GM18517 (cell line): ENCODE measurements at regions not wholly inside any gene's neighbourhood (a gene's known extent, or its start where the extent isn't known, plus 50 kb on each side); places are given as distances from the start of the nearest gene placed in this dataset.

Experiments used
- ATAC-seq: cut with Tn5 transposase; IDR thresholded peaks from one replicate; pipeline ENCODE4 v1.9.1; 2021; ENCODE audit warnings: mild to moderate bottlenecking, moderate library complexity; ENCODE audit not compliant: unreplicated experiment

DNA sequence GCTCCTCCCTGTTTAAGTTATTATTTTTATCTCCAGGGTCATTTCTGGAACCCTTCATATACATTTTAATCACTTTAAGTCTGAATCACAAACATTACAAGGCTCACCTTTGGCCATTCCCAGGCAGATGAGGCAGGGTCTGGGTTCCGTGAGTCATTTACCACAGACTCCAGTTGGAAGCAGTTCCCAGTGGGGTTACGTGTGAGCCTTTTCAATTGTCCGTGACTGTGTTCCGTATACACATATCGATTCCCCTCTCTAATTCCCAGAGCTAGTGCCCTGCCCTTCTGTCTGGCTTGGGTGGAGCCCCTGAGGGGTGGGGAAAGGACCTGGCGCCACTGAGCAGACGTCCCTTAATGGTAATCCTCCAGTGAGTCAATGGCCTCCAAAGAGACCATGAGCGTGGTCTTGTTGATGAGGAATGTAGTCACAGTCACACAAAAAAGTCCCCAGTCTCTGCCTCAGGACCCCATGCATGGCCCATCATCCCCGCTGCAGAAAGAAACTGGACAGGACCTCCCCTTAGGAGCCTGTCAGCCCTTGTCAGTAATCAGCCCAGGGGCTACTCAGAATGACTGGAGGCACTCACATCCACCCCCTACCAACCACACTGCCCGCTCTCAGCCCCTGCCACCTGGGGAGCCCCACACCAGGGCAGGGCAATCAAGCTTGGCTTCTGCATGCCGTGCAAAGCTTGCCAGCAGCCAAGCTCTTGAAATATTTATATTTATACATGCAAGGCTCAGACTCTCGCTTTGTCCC, 144.4 kb downstream of the ZIC5 start:
- no peak for ATAC-seq

DNA sequence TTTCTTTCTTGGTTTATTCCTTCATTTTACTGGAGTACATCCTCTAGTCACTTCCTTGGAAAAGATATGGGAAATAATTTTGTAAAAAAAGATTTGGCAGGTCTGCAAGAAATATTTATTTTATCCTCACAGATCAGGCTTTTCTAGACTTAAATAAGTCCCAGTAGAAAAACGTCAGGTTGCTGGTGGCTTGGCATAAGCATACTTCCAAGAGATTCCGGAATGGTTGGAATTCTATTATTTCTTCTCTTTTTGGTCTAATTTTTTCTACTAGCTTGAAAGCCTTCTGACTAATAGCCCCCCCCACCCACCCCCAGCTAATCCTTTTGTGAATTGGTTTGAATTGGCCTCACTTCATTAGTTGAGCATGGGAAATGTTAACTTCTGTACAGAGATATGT, 147.6 kb downstream of the ZIC5 start:
- no peak for ATAC-seq

DNA sequence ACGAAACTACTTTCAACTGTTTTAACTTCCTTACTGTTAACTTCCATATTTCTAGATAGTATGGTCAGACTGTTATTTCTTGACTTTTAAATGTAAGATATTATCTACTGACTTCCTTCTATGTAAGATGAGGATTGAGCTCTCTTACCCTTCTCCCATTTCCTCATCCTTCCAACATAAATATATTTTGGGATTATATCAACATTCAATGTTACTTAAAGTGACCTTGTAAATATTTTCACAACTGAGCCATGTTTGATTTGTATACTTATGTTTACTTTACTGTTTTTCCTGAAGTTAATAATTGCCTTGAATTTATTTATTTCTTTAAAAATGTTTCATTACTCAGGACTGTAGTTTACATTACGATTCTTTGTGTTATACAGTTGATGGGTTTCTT, 148.7 kb downstream of the ZIC5 start:
- no peak for ATAC-seq

DNA sequence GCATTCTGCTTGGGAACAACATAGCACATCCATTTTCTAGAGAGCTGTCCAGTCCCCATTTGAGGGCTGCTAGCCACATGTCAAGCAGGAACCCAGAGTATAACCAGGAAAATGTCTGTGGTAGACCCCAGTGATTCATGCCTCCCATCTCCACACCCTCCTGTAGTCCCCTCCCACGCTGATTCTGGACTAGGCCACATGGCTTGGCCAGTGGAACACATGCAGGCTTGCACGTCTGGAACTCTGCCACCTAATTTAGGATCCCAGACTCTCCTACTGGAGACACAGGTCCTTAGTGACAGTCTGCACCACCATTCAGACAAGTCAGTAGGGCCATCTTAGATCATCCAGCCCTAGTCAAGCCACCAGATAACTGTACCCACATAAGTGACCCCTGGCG, 149.8 kb downstream of the ZIC5 start:
- no peak for ATAC-seq

DNA sequence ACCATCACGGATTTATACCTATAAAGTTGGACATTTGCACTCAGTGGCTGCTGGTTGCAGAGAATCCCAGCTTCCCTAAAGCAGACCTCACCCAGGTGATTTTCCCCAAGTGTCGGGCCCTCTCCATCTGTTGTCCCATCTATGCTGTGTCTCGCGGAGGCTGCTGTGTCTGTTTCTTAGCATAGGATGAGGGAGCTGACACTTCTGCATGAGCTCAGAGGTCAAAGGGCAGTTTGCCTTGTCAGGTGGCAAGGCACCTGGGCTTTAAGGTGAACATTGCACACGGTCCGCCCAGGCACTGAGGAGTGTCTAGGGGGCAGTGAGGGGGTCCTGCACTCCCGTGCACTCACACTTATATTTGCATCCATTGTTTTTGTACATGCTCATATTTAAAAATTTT, 151.6 kb downstream of the ZIC5 start:
- ATAC-seq = no peak

DNA sequence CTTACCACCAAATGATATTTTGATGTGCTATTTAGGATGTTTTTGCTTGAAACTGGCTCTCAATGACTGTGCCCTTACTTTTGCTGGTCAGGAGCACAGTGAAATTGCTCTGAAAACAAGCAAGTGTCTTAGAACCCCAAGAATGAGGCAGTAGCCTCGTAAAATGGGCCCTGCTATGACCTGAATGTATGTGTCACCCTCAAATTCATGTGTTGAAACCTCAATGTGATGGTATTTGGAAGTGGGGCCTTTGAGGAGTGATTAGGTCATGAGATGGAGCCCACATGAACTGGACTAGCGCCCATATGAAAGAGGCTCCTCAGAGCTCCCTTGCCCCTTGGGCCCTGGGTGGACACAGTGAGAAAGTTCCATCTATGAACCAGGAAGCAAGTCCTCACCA, 155.2 kb downstream of the ZIC5 start:
- no peak for ATAC-seq

DNA sequence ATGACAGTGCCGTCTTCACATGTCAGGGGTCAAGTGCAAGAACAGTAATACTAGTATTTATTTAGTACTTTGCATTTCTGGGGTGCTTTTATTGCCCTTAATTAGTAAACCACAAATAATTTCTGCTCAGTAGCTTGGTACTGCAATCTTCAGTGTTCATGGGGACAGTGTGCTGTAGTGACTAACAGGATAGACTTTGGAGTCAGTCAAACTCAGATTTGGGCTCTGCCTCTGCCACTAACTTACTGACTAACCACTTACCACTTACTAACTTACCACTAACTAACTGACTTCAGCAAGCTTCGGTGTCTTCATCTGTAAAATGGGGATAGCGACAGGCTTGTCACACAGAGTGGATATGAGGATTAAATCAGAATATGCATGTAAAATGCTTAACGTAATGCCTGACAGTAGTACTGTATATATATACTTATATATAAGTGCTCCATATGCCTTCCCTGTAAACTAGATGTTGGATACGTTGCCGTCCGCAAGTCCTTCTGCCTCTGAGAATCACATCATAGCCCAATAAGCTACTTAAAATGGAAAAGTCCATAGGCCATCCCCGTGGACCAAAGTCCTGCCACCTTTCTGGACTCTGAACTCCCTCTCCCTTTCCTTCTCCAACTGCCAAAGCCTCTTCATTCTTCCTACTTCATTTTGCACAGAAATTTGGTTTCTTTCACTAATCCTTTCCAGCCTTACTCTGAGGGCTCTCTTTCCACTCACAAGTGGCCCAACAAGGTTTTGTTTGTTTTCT, 158.1 kb downstream of the ZIC5 start:
- ATAC-seq = no peak

DNA sequence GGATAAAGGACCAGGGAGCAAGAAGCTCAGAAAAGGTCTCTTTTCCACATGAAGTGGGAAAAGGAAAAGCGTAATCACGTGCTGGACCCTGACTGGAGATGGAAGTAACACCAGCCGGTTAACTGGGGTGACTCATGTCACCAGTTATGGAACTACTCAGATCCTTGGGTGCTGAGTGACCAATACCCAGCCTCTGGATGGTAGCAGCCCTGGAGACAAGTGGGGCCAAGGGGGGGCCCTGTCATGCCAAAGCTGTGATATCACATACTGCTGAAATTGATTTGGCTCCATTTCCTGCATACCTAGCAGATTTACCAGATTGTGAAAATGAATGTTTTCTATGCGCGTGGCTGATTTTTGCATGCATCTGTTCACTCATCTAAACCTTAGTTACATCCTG, 158.9 kb downstream of the ZIC5 start:
- ATAC-seq = no peak

DNA sequence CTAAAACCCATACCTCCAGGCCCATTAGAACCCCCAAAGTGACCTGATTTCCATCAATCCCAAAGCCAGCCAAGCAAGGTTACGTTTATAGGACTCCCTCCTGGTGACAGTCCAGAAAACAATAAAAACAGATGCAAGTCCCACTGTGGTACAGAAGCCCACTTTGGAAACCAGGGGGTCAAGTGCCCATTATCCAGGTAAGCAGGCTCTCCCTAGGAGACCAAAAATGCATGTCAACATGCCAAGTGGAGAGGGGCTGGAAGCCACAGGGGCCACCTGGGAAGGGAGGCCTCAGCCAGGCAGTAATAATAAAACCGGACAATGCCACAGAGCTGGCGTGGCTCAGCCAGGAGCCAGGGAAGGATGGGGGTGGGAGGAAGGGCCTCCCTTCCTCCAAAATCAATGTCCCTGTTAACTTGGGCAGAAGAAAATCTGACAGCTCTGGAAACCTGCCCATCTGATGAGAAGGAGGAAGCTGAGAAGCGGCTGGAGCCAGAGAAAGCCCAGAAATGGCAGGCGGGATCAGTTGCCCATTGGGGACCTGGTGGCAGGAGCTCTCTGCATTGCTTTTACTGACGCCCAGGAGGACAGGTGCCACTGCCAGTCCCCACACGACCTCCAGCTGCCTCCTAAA, 160.4 kb downstream of the ZIC5 start:
- ATAC-seq = no peak

DNA sequence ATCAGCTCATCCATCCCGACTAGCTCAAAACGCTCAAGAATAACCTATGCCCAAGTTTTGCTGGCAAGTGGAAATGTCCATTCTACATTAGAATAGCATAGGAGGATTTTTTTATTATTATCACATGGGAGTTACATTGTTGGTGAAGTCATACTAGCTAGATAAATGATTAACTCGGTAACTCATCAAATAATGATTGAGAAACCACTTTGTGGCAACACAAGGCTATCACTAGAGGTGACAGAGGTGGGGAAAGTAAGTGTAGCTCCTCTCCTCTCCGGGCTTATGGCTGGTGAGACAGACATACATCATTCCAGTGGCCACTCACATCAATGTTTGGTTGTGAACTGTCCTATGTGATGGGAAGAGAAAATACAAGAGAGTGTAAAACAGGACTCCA, 161.6 kb downstream of the ZIC5 start:
- no peak for ATAC-seq

DNA sequence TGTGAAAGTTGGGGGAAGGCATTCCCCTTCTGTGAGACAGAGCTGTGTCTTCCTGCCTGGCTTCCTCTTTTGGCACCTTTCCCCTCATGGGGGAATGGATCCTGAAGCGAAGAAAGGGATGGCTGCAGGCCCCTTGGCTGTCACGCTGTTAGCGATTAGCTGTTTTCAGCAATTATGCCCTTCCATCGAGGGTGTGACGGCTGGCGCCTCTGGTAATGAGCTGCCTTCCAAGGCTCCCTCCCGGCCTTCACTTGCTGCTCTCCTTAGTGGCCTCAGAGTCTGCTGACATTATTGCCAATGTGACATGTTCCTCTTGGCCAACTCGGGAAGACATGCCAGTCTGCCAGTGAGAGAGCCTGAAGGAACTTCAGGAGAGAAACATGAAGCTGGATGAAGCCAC, 162.1 kb downstream of the ZIC5 start:
- no peak for ATAC-seq

DNA sequence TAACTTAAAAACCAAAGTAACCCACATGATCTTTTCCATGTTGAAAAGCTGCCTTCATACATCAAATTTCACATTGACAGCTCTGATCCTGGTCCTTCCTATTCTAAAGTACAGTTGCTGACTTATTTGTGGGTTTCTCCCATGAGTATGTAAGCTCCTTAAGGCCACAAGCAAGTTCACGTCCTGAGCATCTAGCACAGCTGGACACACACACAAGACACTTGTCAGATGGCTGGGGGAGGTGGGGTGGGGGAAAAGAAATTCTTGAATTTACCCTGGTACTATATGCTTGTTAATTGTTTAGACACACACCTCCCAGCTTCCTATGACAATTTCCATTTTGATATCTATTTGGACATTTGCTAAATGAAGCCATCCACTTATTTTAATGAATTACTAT, 162.8 kb downstream of the ZIC5 start:
- ATAC-seq = no peak

DNA sequence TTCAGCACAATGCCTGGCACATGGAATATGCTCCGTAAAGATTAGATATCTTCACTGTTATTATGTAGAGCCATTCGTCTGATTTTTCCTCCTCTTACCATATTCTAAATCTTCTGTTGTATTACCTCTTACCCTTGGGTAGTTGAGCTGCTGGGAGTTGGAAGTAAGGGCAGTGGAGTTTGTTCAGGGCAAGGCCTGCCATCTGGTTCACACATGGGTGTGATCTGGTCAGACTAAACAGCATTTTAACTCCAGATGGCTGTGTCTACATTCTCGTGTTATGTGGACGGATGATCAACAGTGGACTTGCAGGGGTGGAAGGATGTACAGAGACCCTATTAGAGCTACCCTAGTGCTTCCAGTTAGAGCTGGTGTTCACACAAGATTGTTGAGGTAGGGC, 164.9 kb downstream of the ZIC5 start:
- ATAC-seq = no peak

DNA sequence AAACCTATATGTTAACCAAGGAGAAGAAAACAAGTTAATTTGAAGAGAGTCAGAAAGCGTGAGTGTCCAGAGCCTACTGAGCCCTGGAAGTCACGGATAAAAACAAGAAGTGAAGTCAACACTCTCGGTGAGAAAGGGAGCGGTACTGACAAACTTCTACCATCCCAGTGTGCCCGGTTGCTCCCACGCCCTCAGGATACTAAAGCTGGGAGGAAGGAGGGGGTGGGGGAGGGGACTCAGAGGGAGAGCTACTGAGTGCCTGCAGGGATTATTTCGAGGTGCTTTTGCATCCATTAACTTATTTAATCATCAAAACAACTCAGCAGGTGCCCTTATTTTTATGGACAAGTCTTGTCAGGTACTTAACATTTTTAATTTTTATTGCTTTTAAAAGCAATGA, 166.2 kb downstream of the ZIC5 start:
- no peak for ATAC-seq

DNA sequence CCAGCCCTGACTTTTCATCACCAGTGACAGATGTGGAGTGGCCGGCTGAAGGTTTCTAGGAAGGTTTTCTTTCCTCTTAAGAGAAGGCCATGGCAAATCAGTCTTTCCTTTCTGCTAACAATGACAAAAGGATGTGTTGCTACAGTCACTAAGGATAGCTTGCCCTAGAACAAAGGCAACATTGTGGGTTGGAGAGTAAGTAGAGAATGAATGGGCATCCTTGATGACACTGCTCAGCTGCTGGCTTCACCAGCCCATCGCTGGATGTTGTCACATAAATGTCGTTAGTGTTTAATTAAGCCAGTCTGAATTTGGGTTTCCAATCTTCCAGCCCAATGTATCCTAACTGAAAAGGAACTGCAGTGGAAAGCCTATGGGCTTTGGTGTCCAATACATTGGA, 168.4 kb downstream of the ZIC5 start:
- no peak for ATAC-seq

DNA sequence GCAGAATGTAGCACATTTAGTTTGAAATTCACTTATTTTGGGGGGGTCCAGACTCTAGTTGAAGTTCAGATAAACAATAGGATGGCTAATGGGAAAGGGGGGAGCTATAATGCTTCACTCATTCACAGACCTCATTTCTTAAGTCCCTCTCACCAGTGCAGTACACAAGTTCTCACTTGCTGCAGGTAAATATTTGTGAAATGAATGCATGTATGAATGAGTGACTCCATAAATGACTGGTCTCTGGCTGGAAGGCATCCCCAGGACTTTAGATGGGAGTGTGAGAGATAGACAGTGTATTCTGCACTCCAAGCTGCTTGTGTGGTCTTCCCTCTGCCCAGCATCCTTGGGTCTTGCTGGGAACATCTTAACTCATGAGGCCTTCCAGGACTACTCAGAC, 169.2 kb downstream of the ZIC5 start:
- ATAC-seq = no peak

DNA sequence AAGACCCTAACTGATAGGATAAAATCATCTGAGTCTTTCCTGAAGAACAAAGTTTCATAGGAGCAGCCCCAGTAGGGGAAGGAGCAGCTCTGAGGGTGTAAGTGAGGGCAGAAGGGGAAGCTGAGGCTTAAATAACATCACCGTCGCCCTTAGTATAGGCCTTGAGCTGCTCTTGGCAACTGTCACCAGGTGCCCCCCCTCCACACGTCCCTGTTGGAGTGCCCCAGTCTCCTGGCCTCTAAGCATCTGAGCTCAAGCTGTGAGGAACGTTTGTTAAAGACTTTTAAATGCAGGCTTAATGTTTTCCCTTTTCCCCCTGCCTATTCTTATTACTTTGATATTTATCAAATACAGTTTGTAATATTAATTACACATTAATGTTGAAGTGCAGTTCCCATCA, 170.6 kb downstream of the ZIC5 start:
- no peak for ATAC-seq

DNA sequence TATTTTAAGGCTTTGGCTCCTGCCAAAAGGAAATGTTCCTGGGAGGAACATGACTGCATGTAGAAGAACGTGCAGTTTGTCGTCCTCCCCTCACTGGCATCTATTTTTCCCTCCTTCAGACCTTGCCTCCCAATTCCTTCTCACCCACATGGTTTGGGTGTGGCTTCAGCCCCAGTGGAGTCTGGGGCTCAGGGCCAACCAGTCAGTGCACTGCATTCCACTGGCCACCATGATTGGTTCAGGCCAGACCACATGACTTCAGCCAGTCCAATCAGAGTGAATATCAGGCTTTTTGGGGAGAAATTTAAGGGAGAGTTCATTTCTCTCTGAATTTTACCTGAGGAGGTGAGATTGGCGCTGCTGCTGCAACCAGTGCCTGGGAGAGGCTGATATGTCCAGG, 171.6 kb downstream of the ZIC5 start:
- no peak for ATAC-seq

DNA sequence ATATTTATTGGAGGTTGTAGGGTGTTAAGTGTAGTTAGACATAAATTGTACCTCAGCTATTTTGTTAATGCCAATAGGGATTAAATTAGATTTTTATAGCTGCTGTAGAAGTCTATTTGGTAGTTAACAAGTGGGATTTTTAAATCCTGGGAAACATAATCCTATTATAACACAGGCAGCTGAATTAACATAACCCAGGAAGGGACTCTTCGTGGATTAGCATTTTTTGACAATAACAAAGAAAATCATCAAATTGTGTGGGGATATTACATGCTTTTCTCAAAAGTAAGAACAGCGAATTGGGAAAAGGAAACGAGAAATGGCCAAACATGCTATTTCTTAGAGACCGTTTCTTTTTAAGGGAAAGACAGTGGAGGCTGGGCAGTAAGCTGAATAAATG, 172.8 kb downstream of the ZIC5 start:
- ATAC-seq = no peak

DNA sequence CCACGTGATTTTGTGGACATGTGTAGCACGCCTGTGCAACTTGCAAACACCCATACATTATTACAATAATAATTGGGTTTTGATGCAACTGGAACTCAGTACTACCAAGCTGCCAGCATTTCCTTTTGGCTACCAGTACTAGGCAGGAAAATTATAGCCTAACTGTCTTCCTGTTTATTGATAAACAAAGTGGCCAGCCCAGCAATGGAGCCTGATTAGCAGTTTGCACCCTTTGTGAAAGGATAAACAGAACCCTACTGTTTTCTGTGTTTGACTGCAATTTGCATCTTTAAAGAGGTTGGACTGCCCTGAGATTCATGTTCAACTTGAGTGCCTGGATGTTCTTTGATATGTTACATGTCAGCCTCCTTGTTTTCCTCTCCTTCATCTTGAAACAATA, 173.9 kb downstream of the ZIC5 start:
- ATAC-seq = no peak

DNA sequence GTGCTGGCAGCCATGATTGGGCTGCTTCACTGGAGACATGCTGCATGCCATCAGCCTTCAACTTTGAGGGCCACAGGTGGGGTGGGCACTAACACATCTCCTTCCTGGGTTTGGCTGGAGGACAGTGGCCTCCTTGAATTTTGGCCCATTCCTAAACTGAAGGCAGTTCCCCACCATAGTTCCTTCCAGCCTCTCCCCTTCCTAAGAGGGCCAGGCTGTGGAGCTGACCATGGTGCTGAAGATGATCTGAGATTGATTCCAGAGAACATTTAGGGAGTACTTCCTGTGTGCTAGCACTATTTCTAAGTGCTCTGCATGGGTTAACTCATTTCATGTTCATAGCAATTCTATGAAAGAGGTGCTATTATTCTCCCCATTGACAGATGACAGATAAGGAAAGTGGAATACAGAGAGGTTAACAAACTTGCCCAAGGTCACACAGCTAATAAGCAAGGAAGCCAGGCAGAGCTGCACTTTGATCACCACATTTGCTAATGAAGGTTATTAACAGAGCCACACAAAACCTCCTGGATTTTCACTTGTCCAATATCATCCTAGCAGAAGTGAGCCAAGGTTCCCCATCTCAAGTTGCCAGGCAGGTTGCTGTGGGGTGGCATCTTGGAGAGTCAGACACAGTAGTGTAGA, 175.3 kb downstream of the ZIC5 start:
- ATAC-seq = no peak
